ENCODE measurements at regions not wholly inside any gene's neighbourhood (a gene's known extent, or its start where the extent isn't known, plus 50 kb on each side); places are given as distances from the start of the nearest gene placed in this dataset.

GRCh38 chr13:82206241-82206640, 1676.0 kb downstream of the SLITRK1 start:
- Histone ChIP-seq H3K4me1 (no peaks in the 10 kb centered on the region), H3K27me3 (no peaks in the 10 kb centered on the region), H3K9ac (ENCODE audit: low read depth in 2 of 2, low read length in 2 of 2) (no peak overlapping the region), H3K36me3 (no peaks in the 10 kb centered on the region), H3K27ac (no peak overlapping the region), H3K9me3 (no peaks in the 10 kb centered on the region), H3K4me3 (no peak overlapping the region)
- no peak for TF ChIP-seq CTCF (IDR thresholded peaks at IDR 0.05)
- intact Hi-C loops (cut with DNase I) = no loop called here
- no peak for DNase-seq

- TF ChIP-seq CTCF (IDR thresholded peaks at IDR 0.05) = no peak
- no peaks in the 10 kb centered on the region for H3K36me3 ChIP-seq
- no peak overlapping the region for H3K9ac ChIP-seq (ENCODE audit: low read depth in 2 of 2, low read length in 2 of 2)
- intact Hi-C loops (cut with DNase I) = no loop called here
- no peak overlapping the region for H3K4me3 ChIP-seq
- no peaks in the 10 kb centered on the region for H3K4me1 ChIP-seq
- no peak for DNase-seq
- H3K9me3 ChIP-seq = no peaks in the 10 kb centered on the region
- no peaks in the 10 kb centered on the region for H3K27me3 ChIP-seq
- no peak overlapping the region for H3K27ac ChIP-seq
Measured at GRCh38 chr13:82202398-82202797, 1679.9 kb downstream of the SLITRK1 start.

GRCh38 chr13:82196087-82196486, 1686.2 kb downstream of the SLITRK1 start:
- intact Hi-C loops (cut with DNase I) = no loop called here
- Histone ChIP-seq H3K27me3 (no peaks in the 10 kb centered on the region), H3K9ac (ENCODE audit: low read depth in 2 of 2, low read length in 2 of 2) (no peak overlapping the region), H3K36me3 (no peaks in the 10 kb centered on the region), H3K9me3 (no peaks in the 10 kb centered on the region), H3K4me3 (no peak overlapping the region), H3K4me1 (no peaks in the 10 kb centered on the region), H3K27ac (no peak overlapping the region)
- DNase-seq = no peak
- TF ChIP-seq CTCF (IDR thresholded peaks at IDR 0.05) = no peak

- Histone ChIP-seq H3K4me3 (no peak overlapping the region), H3K27ac (no peak overlapping the region), H3K9ac (ENCODE audit: low read depth in 2 of 2, low read length in 2 of 2) (no peak overlapping the region), H3K36me3 (no peaks in the 10 kb centered on the region), H3K4me1 (no peaks in the 10 kb centered on the region), H3K27me3 (no peaks in the 10 kb centered on the region), H3K9me3 (no peaks in the 10 kb centered on the region)
- no peak for DNase-seq
- no peak for TF ChIP-seq CTCF (IDR thresholded peaks at IDR 0.05)
- intact Hi-C loops (cut with DNase I) = no loop called here
Measured at GRCh38 chr13:82187227-82187626, 1695.0 kb downstream of the SLITRK1 start.

GRCh38 chr13:82176751-82177150, 1705.5 kb downstream of the SLITRK1 start:
- no peak overlapping the region for H3K4me3 ChIP-seq

More at GRCh38 chr13:82176751-82177150, 1705.5 kb downstream of the SLITRK1 start:
- Histone ChIP-seq H3K9ac (ENCODE audit: low read depth in 2 of 2, low read length in 2 of 2) (no peak overlapping the region), H3K9me3 (no peaks in the 10 kb centered on the region), H3K27me3 (no peaks in the 10 kb centered on the region), H3K4me1 (no peaks in the 10 kb centered on the region), H3K27ac (no peak overlapping the region), H3K36me3 (no peaks in the 10 kb centered on the region)
- DNase-seq = no peak
- TF ChIP-seq CTCF (IDR thresholded peaks at IDR 0.05) = no peak
- intact Hi-C loops (cut with DNase I) = no loop called here

Measured in colonic mucosa (tissue), 4 donors.